ENCODE measurements at regions not wholly inside any gene's neighbourhood (a gene's known extent, or its start where the extent isn't known, plus 50 kb on each side); places are given as distances from the start of the nearest gene placed in this dataset.

DNA sequence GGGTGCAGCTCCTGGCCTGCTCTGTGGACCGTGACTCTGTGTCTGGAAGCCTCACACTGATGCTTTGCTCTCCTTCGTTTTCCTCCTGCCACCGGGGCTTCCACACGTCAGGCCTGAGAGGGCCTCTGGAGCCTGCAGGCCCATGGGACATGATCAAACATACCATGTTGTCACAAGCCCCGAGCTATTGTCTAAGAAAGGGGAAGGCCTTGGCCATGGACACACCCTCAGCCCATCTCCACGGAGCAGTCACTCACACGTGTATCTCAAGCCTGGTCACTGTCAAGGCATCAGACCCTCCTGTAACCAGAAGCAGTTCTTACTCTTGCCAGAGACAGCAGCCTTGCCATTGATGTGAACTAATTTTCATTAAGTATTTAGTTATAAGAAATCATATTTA is 814.1 kb upstream of the SALL3 start:
- no peak for DNase-seq

DNA sequence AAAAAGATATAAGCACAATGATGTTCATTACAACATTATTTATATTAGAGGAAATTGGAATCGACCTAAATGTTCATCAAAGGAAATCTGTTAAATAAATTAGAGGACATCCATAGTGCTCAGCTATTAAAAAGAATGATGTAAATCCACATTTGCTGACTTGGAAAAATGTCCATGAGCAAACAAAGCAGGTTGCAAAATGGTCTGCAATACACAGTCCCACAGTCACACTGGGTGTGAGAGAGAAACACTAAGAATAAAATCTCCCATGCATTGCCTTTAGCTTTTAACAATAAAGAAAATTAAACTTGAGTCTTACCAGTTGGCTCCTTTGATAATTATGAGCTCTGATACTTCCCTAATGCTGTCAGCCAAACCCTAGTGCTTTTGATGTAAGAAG is 811.1 kb upstream of the SALL3 start:
- DNase-seq: no peak

DNA sequence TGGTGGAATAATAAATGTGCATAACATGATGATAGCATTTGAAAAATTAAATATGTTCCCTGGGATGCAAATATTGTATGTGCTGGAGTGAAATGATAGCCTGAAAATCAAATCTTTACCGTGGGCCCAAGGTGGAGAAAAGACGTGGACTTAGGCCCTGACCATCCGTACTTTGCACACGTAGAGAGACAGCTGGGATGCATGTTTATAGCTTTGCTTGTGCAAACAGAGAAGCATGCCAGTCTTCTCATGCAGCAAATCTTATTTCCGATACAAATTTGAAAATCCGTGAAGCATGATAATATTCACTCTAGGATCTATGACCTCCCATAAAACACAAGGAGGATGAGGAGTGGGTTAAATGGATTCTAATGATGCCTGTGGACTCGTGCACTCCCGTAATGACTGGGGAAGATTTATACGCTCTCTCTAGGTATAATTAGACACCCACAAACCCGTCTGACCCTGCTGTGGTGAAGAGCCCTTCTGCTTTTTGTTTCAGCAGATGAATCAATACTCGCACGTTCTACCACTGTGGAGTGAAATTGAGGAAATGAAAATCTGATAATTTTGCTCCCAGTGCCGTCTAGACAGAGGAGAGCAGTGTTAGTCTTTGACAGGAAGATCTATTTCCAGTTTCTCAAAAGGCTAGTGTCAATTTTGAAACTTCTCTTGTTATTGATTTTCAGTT is 810.3 kb upstream of the SALL3 start:
- DNase-seq: no peak

DNA sequence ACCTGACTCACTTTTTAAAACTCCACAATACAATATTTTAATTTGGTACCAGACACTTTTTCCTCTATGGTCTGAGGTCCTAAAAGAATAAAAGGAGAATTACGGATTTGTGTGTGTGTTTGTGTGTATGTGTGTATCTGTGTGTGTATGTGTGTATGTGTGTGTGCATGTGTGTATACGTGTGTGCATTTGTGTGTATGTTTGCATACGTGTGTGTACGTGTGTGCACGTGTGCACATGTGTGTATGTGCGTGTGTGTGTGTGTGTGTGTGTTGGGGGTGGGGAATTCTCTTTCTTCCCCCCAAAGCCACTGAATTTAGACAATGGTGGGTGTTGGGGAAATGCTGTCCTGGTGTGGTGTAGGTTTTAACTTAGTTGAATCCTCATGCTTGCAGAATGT is 807.7 kb upstream of the SALL3 start:
- DNase-seq: no peak

DNA sequence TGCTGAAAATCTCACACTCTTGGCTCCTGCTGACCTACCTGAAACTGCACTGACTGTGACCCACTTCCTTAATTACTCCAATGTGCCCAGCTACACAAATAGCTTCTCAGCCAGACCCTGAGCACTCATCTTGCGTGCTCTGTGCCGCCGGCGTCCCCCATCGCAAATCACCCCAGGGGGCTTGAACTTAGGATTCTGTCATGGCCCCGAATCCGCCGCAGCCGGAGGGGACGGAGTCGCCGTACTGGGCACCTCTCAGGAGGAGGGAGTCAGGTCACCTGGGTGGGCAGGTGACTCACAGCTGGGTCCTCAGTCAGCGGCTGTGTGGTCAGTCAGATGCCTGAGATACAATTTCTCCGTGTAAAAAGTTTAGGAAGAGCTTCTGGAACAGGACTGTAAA is 804.9 kb upstream of the SALL3 start:
- DNase-seq: no peak

DNA sequence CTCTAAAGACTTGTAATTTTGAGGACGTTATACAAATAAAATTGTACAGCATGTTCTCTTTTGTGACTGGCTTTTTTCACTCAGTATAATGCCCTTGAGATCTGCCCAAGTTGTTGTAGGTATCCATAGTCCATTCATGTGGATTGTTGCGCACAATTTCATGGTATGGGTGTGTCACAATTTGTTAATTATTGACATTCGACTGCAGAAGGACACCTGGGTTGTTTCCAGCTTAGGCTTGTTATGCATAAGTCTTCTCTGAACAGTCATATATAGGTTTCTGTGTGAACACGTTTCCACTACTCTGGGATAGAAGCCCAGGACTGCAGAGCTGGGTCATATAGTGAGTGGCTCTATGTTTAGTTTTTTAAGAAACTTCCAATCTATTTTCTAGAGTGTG is 800.8 kb upstream of the SALL3 start:
- DNase-seq: no peak

DNA sequence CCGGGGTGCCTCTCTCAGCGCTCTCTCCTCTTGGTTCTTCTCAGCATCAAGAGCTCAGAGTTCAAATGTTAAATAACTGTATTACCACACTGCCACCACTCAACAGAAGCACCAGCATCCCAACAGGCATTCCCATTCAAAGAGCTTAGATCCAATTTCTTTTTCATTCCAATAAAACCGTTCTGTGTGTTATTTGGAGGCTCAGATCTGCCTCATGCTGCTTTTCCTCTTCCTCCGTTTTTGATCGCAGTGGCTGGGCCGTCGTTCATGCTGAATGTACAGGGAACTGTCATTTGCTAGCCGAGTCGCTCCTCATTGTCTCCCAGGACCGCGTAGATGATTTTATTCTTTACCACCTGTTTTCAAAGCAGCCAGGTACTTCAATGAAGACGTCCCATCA is 798.9 kb upstream of the SALL3 start:
- no peak for DNase-seq

DNA sequence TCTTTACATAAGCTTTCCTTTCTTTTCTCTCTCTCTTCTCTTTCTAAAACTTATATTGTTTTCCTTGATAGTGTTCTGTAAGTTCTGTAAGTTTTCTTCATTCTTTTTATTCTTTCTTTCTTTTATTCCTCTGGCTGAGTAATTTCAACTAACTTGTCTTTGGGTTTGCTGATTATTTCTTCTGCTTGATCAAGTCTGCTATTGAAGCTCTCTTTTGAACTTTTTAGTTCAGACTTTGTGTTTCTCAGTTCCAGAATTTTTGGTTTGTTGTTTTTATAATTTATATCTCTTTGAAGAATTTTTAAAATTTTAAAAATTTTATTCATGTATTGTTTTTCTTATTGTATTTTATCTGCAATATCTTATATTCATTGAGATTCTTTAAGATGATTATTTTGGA is 795.8 kb upstream of the SALL3 start:
- no peak for DNase-seq

DNA sequence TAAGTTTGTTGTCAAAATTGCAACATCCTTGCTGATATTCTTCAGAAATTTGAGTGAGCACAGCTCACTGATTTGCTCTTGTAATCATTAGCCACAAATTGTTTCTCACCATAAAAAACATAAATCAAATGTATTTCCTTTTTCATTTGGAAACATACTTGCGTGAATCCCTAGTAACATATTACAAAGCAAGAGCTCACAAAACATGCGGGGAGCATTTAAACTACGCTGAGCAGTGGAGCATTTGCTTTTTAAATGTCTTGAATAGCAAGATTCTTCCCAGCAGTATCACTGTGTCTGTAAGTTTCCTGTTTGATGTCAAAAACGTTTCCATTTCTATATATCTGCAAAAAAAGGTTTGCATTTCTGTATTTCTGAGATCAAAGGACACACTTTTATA is 788.3 kb upstream of the SALL3 start:
- no peak for DNase-seq

DNA sequence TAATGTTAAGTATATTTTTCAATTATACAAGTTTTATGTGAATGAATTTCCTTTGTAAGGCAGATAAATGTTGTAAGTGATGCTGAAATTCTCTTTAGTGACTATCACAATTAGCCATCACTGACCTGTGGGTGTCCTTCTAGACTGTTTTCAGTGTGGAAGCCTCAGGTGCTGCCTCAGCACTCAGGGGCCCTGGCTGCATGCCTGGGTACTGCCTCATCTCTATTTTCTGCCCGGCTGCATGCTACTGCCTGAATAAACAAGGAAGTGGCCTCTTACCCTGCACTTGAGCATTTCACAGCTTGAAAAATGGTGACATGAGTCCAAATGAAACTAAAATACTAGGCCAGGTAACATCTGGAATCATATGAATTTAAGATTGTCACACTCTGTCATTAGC is 787.6 kb upstream of the SALL3 start:
- DNase-seq: no peak

DNA sequence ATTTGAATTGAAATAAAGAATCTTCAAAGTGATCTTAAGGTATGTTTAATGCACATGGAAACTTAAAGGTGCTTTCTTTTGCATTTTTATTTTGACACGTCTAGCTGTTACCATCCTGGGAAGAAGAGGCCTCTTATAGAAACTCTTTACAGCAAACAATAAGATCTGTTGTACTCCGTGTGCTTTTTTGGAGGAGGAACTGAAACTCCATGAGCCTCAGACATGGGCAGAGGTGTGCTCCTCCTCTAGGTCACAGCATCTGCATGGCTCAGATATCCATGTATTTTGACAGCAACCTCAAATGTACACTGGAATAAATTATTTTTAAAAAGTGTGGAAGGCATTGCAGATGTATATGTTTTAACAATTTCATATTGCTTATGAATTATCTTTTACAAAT is 783.3 kb upstream of the SALL3 start:
- no peak for DNase-seq

DNA sequence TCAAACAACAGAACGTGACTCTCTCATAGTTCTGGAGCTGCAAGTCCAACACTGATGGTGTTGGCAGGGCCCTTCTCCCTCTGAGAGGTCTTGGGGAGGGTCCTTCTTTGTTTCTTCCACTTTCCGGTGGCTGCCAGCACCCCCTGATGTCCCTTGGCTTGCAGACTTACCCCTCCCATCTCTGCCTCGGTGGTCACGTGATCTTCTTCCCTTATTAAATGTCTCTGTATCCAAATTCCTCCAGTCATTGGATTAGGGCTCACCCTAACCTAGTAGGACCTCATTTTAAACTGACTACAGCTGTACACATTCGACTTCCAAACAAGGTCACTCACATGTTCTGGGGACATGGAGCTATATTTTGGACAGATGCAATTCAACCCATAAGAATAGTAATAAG is 780.6 kb upstream of the SALL3 start:
- no peak for DNase-seq

DNA sequence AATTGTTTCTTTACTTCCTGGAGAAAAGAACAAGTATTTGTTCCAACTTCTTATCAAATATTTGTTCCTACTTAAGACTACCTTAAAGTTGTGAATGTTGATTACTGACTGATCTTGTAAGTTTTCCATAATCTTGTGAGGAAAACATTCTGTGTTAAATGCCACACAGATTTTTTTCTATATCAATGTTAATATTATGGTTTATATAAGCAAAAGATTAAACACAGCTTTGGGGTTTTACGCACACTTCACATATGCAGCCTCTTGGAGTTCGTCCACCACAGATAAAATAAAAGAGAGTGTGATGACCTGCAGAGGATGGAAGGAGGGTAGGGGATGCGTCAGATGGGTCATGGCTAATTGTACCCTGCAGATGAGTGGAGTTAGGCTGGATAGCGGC is 780.0 kb upstream of the SALL3 start:
- DNase-seq: no peak

DNA sequence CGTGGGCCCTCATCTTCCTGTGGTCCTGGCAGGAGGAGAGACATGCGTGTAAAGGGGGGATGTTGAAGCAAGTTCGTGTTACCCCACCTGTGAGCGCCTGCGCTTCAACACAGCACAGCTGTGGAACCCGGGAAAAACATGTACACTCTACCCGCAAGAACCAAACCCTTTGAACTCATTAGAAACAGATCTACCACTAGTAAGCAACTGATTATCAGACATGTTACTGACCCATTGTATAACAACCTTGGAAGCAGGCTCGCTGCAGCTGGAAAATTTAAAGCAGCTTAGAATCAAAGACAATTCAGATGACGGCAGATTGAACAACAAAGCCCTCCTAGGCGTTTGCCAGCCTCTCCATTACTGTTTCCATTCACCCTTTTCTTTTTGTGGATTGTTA is 771.7 kb upstream of the SALL3 start:
- no peak for DNase-seq

DNA sequence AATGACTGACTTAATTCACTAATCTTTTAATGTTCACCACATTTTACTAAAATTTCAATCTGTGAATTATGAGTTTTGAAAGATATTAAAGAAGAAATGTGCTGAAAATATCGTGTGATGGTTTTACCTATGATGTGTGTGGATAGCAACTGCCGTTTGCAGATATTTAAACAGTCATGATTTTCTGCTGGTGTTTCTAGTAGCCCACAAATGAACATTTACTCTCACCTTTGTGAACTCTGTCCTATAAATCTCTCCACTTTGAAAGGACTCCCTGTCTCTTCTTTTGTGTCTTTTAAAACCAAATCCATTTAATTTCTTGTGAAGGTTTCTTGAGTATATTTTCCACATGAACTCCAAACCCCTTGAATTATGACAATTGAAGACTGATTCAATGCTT is 771.2 kb upstream of the SALL3 start:
- DNase-seq: no peak

DNA sequence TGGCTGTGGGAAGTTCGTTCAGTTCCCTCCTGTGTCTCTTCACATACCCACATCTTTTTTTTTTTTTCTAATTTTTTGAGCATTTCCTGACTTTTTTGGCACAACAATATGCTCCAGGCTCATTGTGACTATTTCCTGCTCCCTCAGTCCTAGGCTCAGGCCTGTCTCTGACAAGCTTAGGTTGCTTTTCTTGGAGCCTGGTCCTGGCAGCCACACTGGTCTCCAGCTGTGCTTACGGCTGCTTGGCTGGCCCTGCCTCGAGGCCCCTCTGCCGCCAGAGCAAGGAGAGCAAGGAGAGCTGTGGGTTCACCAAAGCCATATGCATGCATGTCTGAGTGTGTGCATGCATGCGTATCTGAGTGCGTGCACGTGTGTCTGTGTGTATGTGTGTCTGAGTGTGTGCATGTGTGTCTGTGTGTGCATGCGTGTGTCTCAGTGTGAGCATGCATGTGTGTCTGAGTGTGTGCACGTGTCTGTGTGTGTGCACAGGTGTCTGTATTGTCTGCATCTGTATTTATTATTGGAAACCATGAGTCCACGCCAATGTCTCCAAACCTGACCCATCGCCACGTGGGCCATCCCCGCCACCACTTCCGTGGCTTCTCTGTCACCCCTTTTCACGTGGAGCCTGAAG is 766.1 kb upstream of the SALL3 start:
- no peak for DNase-seq

DNA sequence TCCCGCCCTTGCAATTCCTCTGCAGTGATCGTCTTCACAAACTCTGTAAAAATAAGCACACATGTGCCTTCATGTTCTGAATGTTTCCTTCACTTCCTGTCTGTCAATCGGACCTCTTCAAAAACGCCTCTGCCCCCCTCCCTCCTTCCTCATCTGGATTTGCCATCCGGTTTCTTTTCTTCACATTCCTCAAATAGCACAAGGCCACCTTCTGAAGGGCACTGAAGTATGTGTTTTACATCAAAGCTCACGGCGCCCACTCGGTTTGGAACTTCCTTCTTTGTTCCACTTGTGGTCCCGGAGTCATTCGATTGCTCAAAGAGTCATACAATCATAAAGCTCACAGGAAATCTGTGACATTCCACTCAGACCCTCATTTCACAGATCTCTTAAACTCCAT is 758.1 kb upstream of the SALL3 start:
- DNase-seq: no peak

DNA sequence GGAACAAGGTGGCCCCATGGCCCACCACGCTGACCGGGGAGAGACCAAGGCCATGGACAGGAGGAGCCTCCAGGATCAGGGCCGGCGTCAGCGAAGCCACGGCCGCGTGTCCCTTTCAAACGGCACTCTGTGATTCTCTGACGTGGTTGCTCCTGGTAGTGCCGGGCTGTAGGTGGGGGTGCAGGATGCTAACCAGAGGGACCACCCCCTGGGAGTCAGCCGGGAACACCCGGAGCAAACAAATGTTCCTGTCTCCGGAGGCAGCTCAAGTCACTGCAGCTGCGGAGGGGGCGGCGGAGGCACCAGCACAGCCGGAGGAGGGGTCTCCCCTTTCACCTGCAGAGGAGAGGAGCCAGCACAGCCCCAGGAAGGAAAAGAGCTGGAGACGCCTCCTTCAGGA is 750.6 kb upstream of the SALL3 start:
- DNase-seq: no peak

DNA sequence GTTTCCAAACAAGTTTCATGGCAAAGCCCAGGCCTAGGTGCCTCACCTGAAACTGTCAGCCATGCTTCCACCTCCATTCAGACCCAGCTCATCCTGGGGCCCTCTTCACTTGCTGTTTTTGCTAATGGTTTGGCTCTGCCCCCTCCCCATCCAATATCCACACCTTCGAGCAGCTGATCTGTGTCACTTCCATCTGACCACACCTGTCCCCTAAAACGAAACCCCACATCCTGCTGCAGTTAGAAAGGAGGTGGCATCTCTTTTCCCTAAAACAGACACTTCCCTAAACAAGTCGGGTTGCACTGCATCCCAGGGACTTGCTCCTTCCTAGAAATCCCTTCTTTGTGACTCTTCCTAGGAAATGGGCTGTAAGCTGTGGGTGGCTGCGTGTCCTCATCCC is 748.7 kb upstream of the SALL3 start:
- no peak for DNase-seq

DNA sequence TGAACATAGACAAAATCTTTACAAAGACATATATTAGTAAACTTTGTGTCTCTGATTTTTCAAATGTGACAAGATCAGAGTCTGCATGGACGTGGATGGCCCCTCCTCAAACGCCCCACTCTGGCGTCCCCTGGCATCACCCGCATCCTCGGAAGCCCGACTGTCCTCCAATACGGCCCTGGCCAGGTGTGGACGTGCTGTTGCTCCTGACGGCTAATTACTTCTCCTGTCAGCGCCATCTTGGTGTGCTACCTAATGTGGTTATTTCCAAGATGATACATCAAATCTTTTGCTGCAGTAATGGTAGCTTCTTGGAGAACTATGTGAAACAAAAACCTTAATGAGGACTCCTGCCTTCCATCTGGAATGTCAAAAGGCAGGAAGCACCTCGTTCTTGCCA is 747.4 kb upstream of the SALL3 start:
- no peak for DNase-seq

DNA sequence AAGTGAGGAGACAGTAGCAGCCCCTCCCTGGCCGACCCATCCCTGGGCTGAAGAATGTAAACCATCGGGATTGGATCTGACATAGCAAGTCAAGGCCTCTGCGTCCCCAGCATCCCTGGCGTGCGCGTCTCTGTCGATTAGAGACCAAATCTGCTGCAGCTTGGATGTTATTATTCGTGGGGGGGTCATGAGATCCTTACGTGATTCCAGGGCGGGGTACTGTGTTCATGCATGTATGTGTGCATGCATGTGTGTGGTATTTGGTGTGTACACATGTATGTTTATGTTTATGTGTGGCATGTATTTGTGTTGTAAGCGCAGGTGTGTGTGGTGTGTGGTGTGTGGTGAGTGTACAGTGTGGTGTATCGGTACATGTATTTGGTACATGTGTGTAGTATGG is 741.8 kb upstream of the SALL3 start:
- DNase-seq: no peak

DNA sequence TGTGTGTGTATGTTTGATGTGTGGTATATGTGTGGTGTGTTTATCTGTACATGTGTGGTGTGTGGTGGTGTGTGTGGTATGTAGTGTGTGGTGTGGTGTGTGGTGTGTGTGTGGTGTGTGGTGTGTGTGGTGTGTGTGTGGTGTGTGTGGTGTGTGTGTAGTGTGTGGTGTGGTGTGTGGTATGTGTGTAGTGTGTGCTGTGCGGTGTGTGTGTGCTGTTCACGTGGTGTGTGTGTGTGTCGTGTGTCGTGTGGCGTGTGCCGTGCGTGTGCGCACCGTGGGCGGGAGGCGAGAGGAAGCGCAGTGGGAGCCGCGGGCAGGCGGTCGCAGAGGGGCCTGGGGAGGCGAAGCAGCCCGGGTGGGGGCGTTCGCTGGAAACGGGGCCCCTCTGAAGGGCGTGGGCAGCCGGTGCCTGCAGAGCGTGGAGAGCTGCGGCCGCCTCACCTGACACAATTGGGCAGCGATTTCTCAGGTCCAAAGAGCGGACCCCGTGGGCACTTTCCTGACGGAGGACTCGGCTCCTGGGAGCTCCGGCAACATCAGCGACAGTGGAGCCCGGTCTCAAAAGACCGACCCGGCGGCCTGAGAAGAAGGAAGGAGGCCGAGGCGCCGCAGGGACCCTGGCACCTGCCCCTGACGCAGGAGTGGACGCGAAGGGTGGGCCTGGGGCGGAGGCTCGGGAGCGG is 741.1 kb upstream of the SALL3 start:
- no peak for DNase-seq

DNA sequence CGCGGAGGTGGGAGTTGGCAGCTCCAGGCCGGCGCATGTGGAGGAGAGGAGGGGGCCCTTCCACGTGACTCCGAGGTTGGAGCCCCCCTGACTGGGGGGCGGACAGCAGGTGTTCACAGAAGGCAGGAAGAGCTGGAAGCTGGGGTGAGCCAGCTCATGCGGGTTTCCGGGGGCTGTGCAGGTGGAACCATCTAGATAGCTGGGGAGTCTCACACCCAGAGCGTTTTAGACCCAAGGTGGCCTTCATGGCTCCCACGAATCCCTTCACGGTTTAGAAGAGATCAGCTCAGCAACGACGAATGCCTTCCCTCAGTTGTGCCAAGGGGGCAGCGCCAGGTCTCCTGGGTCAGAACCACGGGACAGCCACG is 740.5 kb upstream of the SALL3 start:
- DNase-seq: no peak

DNA sequence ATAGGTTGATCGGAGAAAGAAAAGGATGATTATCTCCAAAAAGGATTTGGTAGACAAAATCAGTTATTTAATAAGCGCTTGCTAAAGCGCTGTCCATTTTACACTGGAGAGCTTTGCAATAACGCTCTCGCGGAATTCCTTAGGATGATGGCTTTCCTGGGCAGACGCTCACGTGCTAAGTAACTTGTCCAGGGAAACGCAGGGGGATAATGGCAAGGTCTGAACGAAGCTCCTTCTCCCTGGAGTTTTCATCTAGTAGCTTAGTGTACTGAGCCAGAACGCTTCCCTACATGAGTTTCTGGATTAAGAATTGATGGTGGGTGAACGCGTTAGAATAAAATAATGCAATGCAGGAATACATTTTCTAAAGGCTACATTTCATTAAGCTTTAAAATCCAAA is 739.5 kb upstream of the SALL3 start:
- DNase-seq: no peak

All from suppressor macrophage treated with lipopolysaccharide for 4 hours (primary cell).